Adrenal gland (tissue), 5 donors: ENCODE measurements at regions not wholly inside any gene's neighbourhood (a gene's known extent, or its start where the extent isn't known, plus 50 kb on each side); places are given as distances from the start of the nearest gene placed in this dataset.

ENCODE experiments used
- POLR2A ChIP-seq, 2 donors: fragments of 450-650 bp; IDR thresholded peaks; one replicate each; pipeline ENCODE4 v1.6.1; 2017; ENCODE audit warnings: antibody characterized with exemption in 2 of 2, mild to moderate bottlenecking in 2 of 2, moderate library complexity in 1 of 2
- TF ChIP-seq, protein P1 (sequence below), 6 experiments: fragments of 450-650 bp in 4 of 6; fragments of 200-600 bp in 2 of 6; sonication (generic) in 1 of 6; IDR thresholded peaks; 1 replicate in 5 of 6; 2 replicates in 1 of 6; pipeline versions ENCODE4 v1.5.1 to v1.8.0; 2016 to 2021; ENCODE audit warnings: antibody characterized with exemption in 6 of 6, mild to moderate bottlenecking in 2 of 6, moderate library complexity in 1 of 6
- donor health status: DM: no; HTN: no; CAD: no.

DNA sequence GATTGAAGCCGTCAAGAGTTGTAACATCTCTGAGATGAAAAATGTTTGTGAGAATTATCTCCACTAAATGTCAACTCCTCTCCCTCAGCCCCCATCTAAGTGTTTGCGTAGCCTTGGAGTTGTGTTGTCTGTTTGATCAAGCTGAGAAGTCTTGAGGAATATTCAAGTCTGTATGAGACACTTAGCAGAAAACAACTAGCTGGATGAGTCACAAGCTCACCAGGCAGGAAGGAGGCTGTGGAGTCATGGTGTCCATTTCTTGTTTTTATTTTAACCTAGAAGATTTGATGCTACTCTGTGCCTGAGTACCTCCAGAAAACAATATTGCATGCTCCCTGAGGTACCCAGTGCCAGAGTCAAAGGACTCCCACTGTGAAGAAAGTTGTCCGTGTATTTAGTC lies 211.6 kb upstream of the PLXNA2 start:
- TF ChIP-seq, protein P1, sequence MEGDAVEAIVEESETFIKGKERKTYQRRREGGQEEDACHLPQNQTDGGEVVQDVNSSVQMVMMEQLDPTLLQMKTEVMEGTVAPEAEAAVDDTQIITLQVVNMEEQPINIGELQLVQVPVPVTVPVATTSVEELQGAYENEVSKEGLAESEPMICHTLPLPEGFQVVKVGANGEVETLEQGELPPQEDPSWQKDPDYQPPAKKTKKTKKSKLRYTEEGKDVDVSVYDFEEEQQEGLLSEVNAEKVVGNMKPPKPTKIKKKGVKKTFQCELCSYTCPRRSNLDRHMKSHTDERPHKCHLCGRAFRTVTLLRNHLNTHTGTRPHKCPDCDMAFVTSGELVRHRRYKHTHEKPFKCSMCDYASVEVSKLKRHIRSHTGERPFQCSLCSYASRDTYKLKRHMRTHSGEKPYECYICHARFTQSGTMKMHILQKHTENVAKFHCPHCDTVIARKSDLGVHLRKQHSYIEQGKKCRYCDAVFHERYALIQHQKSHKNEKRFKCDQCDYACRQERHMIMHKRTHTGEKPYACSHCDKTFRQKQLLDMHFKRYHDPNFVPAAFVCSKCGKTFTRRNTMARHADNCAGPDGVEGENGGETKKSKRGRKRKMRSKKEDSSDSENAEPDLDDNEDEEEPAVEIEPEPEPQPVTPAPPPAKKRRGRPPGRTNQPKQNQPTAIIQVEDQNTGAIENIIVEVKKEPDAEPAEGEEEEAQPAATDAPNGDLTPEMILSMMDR (IDR thresholded peaks at IDR 0.05) = no peak
- TF ChIP-seq POLR2A (IDR thresholded peaks at IDR 0.05) = no peak
